ENCODE measurements at regions not wholly inside any gene's neighbourhood (a gene's known extent, or its start where the extent isn't known, plus 50 kb on each side); places are given as distances from the start of the nearest gene placed in this dataset.

DNA sequence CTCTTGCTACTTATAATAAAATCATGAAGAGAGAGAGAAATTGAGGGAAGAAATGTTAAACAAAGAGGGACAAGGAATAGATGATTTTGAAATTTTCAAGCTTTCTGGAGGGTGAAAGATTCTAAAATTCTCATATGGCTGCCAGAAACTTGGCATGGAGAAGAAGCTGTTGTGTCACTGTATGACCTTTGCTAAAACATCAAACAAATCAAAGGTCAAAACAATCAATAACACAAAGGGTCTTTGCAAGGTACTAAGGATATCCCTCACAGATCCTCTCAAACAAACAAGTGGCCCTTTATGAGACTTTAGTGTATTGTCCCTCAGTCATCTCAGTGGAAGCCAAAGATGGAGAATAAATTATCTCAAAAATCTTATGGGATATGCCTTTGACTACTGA, 1039.2 kb upstream of the MIR17HG start:
- no peak for DNase-seq (ENCODE audit: extremely low spot score, unreplicated experiment)
- H3K36me3 Mint-ChIP-seq, result no peaks in the 10 kb centered on the region
- TF ChIP-seq, protein P1, sequence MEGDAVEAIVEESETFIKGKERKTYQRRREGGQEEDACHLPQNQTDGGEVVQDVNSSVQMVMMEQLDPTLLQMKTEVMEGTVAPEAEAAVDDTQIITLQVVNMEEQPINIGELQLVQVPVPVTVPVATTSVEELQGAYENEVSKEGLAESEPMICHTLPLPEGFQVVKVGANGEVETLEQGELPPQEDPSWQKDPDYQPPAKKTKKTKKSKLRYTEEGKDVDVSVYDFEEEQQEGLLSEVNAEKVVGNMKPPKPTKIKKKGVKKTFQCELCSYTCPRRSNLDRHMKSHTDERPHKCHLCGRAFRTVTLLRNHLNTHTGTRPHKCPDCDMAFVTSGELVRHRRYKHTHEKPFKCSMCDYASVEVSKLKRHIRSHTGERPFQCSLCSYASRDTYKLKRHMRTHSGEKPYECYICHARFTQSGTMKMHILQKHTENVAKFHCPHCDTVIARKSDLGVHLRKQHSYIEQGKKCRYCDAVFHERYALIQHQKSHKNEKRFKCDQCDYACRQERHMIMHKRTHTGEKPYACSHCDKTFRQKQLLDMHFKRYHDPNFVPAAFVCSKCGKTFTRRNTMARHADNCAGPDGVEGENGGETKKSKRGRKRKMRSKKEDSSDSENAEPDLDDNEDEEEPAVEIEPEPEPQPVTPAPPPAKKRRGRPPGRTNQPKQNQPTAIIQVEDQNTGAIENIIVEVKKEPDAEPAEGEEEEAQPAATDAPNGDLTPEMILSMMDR (conservative IDR thresholded peaks at IDR 0.05), result no peak
- H3K9me3 Mint-ChIP-seq, result no peaks in the 10 kb centered on the region
- no peaks in the 10 kb centered on the region for H3K27me3 Mint-ChIP-seq
- no peaks in the 10 kb centered on the region for H3K4me1 Mint-ChIP-seq (ENCODE audit: unreplicated experiment)
- H3K4me3 Mint-ChIP-seq, result no peak overlapping the region
- H3K27ac Mint-ChIP-seq, result no peak overlapping the region

DNA sequence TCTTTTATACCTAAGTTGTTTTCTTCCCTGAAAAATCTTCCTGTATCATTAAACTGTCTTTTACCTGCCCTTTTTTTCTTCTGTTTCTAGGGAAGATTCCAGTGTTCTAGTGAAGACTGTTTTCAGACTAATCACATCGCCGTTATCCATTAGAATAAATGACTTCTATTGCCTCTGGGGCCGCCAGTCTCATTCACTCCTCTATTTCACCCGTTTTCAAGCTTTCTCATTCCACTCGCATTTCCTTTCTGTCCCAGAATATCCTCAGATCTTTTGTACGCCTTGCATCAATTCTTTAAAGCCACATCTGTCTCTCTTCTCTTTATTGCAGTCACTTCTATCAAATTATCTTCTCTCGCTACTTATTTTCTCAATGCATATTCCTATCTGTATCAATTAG, 1035.6 kb upstream of the MIR17HG start:
- H3K4me3 Mint-ChIP-seq, result no peak overlapping the region
- TF ChIP-seq, protein P1 (conservative IDR thresholded peaks at IDR 0.05), result no peak
- H3K9me3 Mint-ChIP-seq, result no peaks in the 10 kb centered on the region

DNA sequence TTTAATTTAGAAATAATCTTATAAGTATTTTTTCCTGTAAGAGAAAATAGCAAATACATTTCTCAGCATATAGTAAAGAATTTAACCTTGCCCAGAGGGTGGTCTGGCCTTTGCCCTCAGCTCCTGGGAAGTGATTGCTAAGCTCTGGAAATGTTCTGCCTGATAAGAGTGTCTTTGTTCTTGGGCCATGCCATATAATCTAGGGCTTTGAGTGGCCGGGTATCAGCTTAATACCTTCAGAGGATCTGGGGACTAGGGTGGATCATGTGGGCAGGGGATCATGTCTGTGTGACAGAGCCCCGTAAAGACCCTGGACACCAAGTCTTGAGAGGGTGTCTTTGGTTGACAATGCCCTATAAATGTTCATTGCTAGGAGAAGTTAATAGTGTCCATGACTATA, 1032.4 kb upstream of the MIR17HG start:
- H3K27ac Mint-ChIP-seq, result no peak overlapping the region
- H3K27me3 Mint-ChIP-seq, result no peaks in the 10 kb centered on the region
- no peak for DNase-seq (ENCODE audit: extremely low spot score, unreplicated experiment)
- TF ChIP-seq, protein P1 (conservative IDR thresholded peaks at IDR 0.05), result no peak
- H3K4me1 Mint-ChIP-seq (ENCODE audit: unreplicated experiment), result no peaks in the 10 kb centered on the region
- no peak overlapping the region for H3K4me3 Mint-ChIP-seq
- no peaks in the 10 kb centered on the region for H3K9me3 Mint-ChIP-seq
- no peaks in the 10 kb centered on the region for H3K36me3 Mint-ChIP-seq

More for the DNA sequence above, 1035.6 kb upstream of the MIR17HG start:
- Mint-ChIP-seq H3K36me3 (no peaks in the 10 kb centered on the region), H3K27me3 (no peaks in the 10 kb centered on the region), H3K4me1 (ENCODE audit: unreplicated experiment) (no peaks in the 10 kb centered on the region), H3K27ac (no peak overlapping the region)
- DNase-seq (ENCODE audit: extremely low spot score, unreplicated experiment), result no peak

DNA sequence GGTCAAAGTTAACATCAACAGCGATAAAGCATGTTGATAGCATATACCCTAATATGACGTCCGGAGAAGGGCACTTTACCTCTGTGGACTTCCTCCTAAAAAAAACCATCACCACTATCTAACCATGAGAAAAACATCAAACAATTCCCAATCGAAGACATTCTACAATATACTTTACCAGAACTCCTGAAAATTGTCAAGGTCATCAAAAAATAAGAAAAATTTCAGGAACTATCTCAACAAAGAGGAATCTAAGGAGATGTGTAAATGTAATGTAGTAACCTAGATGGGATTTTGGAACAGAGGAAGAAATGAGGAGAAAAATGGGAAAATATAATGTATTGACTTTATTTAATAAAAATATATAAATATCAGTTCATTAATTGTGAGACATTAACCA, 1026.8 kb upstream of the MIR17HG start:
- Mint-ChIP-seq H3K9me3 (no peaks in the 10 kb centered on the region), H3K4me3 (no peak overlapping the region), H3K27ac (no peak overlapping the region), H3K36me3 (no peaks in the 10 kb centered on the region), H3K27me3 (no peaks in the 10 kb centered on the region), H3K4me1 (ENCODE audit: unreplicated experiment) (peaks cover 10% of the 10 kb centered on the region)
- no peak for DNase-seq (ENCODE audit: extremely low spot score, unreplicated experiment)
- TF ChIP-seq, protein P1 (conservative IDR thresholded peaks at IDR 0.05), result no peak

DNA sequence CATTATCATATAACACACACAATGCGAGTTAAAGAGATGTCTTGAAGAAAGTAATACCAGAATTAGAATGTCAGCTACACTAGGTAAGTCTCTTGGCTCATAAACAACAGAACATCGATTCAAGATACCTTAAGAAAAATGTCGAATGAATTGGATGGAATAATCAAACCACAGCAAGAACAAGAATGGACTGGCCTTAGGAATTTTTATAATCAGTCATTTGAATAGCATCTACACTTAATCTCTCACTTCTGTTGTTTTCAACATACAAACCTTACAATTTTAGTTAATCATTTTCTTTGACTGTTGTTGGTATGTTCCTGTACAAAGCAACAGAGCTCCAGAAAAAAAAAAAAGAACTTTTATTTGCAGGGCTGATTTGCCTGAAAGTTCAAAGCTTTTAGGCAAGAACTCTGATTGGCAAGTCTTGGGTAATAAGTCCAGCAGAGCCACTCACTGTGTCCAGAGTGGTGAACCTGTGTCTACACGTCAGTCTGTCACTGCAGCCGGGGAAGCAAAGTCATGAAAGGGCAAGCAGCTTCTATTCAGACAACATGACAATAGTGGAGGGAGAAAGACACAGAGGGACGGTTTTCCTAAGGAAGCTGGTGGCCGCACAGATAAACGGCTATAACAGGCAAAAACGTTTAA, 1026.1 kb upstream of the MIR17HG start:
- DNase-seq (ENCODE audit: extremely low spot score, unreplicated experiment), result no peak
- Mint-ChIP-seq H3K4me1 (ENCODE audit: unreplicated experiment) (peaks cover 10% of the 10 kb centered on the region), H3K27ac (no peak overlapping the region), H3K4me3 (no peak overlapping the region), H3K36me3 (no peaks in the 10 kb centered on the region), H3K27me3 (no peaks in the 10 kb centered on the region), H3K9me3 (no peaks in the 10 kb centered on the region)
- TF ChIP-seq, protein P1 (conservative IDR thresholded peaks at IDR 0.05), result no peak

DNA sequence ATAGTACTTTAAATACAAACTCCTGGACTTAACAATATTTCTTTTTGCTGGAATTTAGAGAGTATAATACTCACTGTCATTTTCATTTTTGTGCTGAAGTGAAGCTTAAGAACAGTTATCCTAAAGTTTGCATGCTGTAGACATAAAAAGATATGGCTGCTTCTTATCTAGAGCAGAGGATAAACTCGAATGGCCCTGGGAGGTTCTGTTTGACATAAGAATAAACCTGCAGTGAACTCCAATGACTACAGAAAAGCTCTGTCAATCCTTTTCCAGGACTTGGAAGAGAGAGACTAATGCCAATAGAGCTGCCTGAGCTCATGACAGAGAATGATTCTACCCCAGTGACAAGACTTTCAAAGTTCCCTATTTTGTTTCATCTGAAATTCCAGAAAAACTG, 1017.8 kb upstream of the MIR17HG start:
- Mint-ChIP-seq H3K4me3 (no peak overlapping the region), H3K27ac (no peak overlapping the region), H3K4me1 (ENCODE audit: unreplicated experiment) (no peaks in the 10 kb centered on the region), H3K9me3 (no peaks in the 10 kb centered on the region), H3K27me3 (no peaks in the 10 kb centered on the region), H3K36me3 (no peaks in the 10 kb centered on the region)
- TF ChIP-seq, protein P1 (conservative IDR thresholded peaks at IDR 0.05), result no peak
- no peak for DNase-seq (ENCODE audit: extremely low spot score, unreplicated experiment)

Measured in type B pancreatic cell (in vitro differentiated cells).